GM18519 (cell line): ENCODE measurements at regions not wholly inside any gene's neighbourhood (a gene's known extent, or its start where the extent isn't known, plus 50 kb on each side); places are given as distances from the start of the nearest gene placed in this dataset.
"Not testable (repeated sequence)": the region's sequence is repeated elsewhere in the genome, so short reads cannot be mapped to it uniquely, and the experiment has no call there.

ENCODE experiments used
- ATAC-seq: cut with Tn5 transposase; IDR thresholded peaks from one replicate; pipeline ENCODE4 v1.9.1; 2021; ENCODE audit warnings: mild to moderate bottlenecking, moderate library complexity; ENCODE audit not compliant: unreplicated experiment, low FRiP score

GRCh38 chr9:84054341-84055010, 73.9 kb downstream of the RMI1 start:
- ATAC-seq = no peak

GRCh38 chr9:84057662-84058061, 77.1 kb downstream of the RMI1 start:
- ATAC-seq = no peak

- ATAC-seq = no peak
Measured at GRCh38 chr9:84059936-84060335, 79.3 kb downstream of the RMI1 start.

GRCh38 chr9:84061613-84062193, 81.1 kb downstream of the RMI1 start:
- no peak for ATAC-seq

GRCh38 chr9:84062538-84062937, 81.9 kb downstream of the RMI1 start:
- ATAC-seq = no peak

- no peak for ATAC-seq
Measured at GRCh38 chr9:84067821-84068220, 87.2 kb downstream of the RMI1 start.

GRCh38 chr9:84068872-84069271, 88.3 kb downstream of the RMI1 start:
- no peak for ATAC-seq

GRCh38 chr9:84070590-84070989, 90.0 kb downstream of the RMI1 start:
- no peak for ATAC-seq

GRCh38 chr9:84072621-84073180, 92.1 kb downstream of the RMI1 start:
- ATAC-seq = no peak

- no peak for ATAC-seq
Measured at GRCh38 chr9:84075004-84075403, 94.4 kb downstream of the RMI1 start.

- no peak for ATAC-seq
Measured at GRCh38 chr9:84076384-84076783, 95.8 kb downstream of the RMI1 start.

- not testable (repeated sequence) for ATAC-seq
Measured at GRCh38 chr9:84077816-84078215, 97.2 kb downstream of the RMI1 start.

- no peak for ATAC-seq
Measured at GRCh38 chr9:84079994-84080393, 99.4 kb downstream of the RMI1 start.

- no peak for ATAC-seq
Measured at GRCh38 chr9:84101964-84102632, 121.5 kb downstream of the RMI1 start.

GRCh38 chr9:84103651-84104377, 123.2 kb downstream of the RMI1 start:
- ATAC-seq = no peak

GRCh38 chr9:84107081-84107480, 126.5 kb downstream of the RMI1 start:
- ATAC-seq = no peak

GRCh38 chr9:84107995-84108394, 127.4 kb downstream of the RMI1 start:
- ATAC-seq = no peak

GRCh38 chr9:84111726-84112125, 131.1 kb downstream of the RMI1 start:
- ATAC-seq = no peak

GRCh38 chr9:84121991-84122523, 141.5 kb downstream of the RMI1 start:
- no peak for ATAC-seq

- ATAC-seq = no peak
Measured at GRCh38 chr9:84122572-84122971, 142.0 kb downstream of the RMI1 start.
